ENCODE measurements at regions not wholly inside any gene's neighbourhood (a gene's known extent, or its start where the extent isn't known, plus 50 kb on each side); places are given as distances from the start of the nearest gene placed in this dataset.
"Not testable (repeated sequence)": the region's sequence is repeated elsewhere in the genome, so short reads cannot be mapped to it uniquely, and the experiment has no call there.

- DNase-seq (ENCODE audit: low read depth, low spot score) = no peak
Measured at GRCh38 chr1:73771396-73771795, 426.6 kb downstream of the LRRIQ3 start.

GRCh38 chr1:73770109-73770905 lies 427.7 kb downstream of the LRRIQ3 start:
- DNase-seq (ENCODE audit: low read depth, low spot score) = no peak

- no peak for DNase-seq (ENCODE audit: low read depth, low spot score)
Measured at GRCh38 chr1:73766786-73767348, 431.1 kb downstream of the LRRIQ3 start.

GRCh38 chr1:73765551-73766233 lies 432.3 kb downstream of the LRRIQ3 start:
- no peak for DNase-seq (ENCODE audit: low read depth, low spot score)

- no peak for DNase-seq (ENCODE audit: low read depth, low spot score)
Measured at GRCh38 chr1:73761559-73761958, 436.4 kb downstream of the LRRIQ3 start.

GRCh38 chr1:73759011-73759410 lies 439.0 kb downstream of the LRRIQ3 start:
- DNase-seq (ENCODE audit: low read depth, low spot score) = no peak

GRCh38 chr1:73756817-73757216 lies 441.2 kb downstream of the LRRIQ3 start:
- DNase-seq (ENCODE audit: low read depth, low spot score) = no peak

GRCh38 chr1:73755649-73756048 lies 442.3 kb downstream of the LRRIQ3 start:
- DNase-seq (ENCODE audit: low read depth, low spot score) = no peak

GRCh38 chr1:73749996-73750395 lies 448.0 kb downstream of the LRRIQ3 start:
- DNase-seq (ENCODE audit: low read depth, low spot score) = no peak

GRCh38 chr1:73744985-73745384 lies 453.0 kb downstream of the LRRIQ3 start:
- no peak for DNase-seq (ENCODE audit: low read depth, low spot score)

GRCh38 chr1:73736125-73736524 lies 461.9 kb downstream of the LRRIQ3 start:
- no peak for DNase-seq (ENCODE audit: low read depth, low spot score)

GRCh38 chr1:73727036-73727435 lies 470.9 kb downstream of the LRRIQ3 start:
- no peak for DNase-seq (ENCODE audit: low read depth, low spot score)

- no peak for DNase-seq (ENCODE audit: low read depth, low spot score)
Measured at GRCh38 chr1:73722055-73722454, 475.9 kb downstream of the LRRIQ3 start.

GRCh38 chr1:73717976-73718375 lies 480.0 kb downstream of the LRRIQ3 start:
- no peak for DNase-seq (ENCODE audit: low read depth, low spot score)

- no peak for DNase-seq (ENCODE audit: low read depth, low spot score)
Measured at GRCh38 chr1:73711089-73711488, 486.9 kb downstream of the LRRIQ3 start.

- no peak for DNase-seq (ENCODE audit: low read depth, low spot score)
Measured at GRCh38 chr1:73701826-73702225, 496.1 kb downstream of the LRRIQ3 start.

GRCh38 chr1:73676186-73676585 lies 521.8 kb downstream of the LRRIQ3 start:
- no peak for DNase-seq (ENCODE audit: low read depth, low spot score)

- DNase-seq (ENCODE audit: low read depth, low spot score) = no peak
Measured at GRCh38 chr1:73674945-73675561, 522.9 kb downstream of the LRRIQ3 start.

GRCh38 chr1:73673971-73674370 lies 524.0 kb downstream of the LRRIQ3 start:
- no peak for DNase-seq (ENCODE audit: low read depth, low spot score)

- DNase-seq (ENCODE audit: low read depth, low spot score) = no peak
Measured at GRCh38 chr1:73671530-73671929, 526.4 kb downstream of the LRRIQ3 start.

- not testable (repeated sequence) for DNase-seq (ENCODE audit: low read depth, low spot score)
Measured at GRCh38 chr1:73667959-73668358, 530.0 kb downstream of the LRRIQ3 start.

GRCh38 chr1:73662526-73662925 lies 535.5 kb downstream of the LRRIQ3 start:
- no peak for DNase-seq (ENCODE audit: low read depth, low spot score)

Measured in pulmonary artery endothelial cell (primary cell).